Fibroblast of the aortic adventitia (primary cell): ENCODE measurements at regions not wholly inside any gene's neighbourhood (a gene's known extent, or its start where the extent isn't known, plus 50 kb on each side); places are given as distances from the start of the nearest gene placed in this dataset.

ENCODE experiments used
- DNase-seq: peaks from one replicate; pipeline ENCODE4 v3.0.0-alpha.2; 2010; ENCODE audit warnings: low read depth
- H3K4me3 ChIP-seq: 2 replicates; pipeline ENCODE4 v1.5.1; 2011; ENCODE audit warnings: low read depth, mild to moderate bottlenecking, control low read depth, low read length, moderate library complexity
- TF ChIP-seq, protein P1 (sequence below): IDR thresholded peaks from 2 replicates; pipeline ENCODE4 v1.5.1; 2011; ENCODE audit warnings: mild to moderate bottlenecking, low read length, control low read depth, inconsistent platforms; ENCODE audit not compliant: insufficient read depth

DNA sequence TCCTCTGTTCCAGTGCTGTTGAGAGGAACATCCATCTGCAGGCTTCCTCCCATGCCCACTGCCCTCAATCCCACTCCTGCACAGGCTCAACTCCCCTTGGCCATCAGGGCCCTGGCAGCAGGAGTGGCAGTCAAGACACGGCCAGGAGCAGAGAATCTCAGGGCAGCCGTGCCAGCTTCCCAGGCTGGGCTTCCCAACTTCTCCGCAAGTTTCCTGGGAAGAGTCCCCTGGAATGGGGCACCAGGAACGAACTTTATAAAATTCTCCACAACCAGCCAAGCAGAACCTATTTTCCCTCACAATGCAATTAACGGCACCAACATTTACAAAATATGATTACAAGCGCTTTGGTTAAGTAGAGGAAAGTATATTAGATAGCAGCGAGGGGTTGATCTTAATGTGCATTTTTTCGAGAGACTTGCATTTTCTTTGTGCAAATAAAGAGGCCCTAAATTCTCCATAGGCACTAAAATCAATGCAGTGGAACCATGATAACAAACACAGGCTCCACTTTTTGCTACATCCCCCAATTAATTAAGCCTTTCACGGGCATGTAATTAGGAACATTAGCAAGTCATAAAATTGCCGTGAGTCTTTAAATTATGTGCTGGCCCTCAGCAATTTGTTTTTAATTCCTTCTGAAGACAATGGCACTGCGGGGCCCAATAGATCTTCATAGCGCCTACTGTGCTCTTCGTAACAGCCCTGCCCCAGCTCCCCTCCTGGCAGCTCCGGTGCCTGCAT, 99.9 kb upstream of the LHX1 start:
- no peak for DNase-seq
- no peak overlapping the region for H3K4me3 ChIP-seq
- TF ChIP-seq, protein P1, sequence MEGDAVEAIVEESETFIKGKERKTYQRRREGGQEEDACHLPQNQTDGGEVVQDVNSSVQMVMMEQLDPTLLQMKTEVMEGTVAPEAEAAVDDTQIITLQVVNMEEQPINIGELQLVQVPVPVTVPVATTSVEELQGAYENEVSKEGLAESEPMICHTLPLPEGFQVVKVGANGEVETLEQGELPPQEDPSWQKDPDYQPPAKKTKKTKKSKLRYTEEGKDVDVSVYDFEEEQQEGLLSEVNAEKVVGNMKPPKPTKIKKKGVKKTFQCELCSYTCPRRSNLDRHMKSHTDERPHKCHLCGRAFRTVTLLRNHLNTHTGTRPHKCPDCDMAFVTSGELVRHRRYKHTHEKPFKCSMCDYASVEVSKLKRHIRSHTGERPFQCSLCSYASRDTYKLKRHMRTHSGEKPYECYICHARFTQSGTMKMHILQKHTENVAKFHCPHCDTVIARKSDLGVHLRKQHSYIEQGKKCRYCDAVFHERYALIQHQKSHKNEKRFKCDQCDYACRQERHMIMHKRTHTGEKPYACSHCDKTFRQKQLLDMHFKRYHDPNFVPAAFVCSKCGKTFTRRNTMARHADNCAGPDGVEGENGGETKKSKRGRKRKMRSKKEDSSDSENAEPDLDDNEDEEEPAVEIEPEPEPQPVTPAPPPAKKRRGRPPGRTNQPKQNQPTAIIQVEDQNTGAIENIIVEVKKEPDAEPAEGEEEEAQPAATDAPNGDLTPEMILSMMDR, result no peak

GRCh38 chr17:36837939-36838272, 99.4 kb upstream of the LHX1 start:
- TF ChIP-seq, protein P1, result no peak
- no peak overlapping the region for H3K4me3 ChIP-seq
- DNase-seq, result no peak

DNA sequence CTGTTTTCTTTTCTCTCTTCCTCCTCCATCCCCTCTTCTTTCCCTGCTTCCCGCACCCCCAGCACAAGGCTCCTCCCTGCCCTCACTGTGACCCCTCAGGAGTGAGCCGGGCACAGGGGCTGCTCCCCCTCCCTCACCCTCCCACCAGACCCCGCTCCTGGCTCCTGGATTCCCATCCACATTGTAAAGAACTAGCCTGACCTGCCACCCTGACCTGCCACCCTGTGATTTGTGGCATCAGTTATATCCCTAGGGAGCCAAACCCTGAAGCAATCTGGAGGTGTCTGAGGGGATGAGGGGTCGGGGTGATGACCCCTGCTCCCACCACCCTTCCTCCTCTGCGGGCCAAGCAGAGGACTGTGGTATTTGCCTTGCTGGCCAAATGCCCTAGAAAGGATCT, 98.0 kb upstream of the LHX1 start:
- no peak overlapping the region for H3K4me3 ChIP-seq
- TF ChIP-seq, protein P1, result no peak
- DNase-seq, result no peak

- TF ChIP-seq, protein P1, result no peak
- H3K4me3 ChIP-seq, result no peak overlapping the region
- DNase-seq, result no peak
These were observed 96.5 kb upstream of the LHX1 start for GRCh38 chr17:36840796-36841195.

DNA sequence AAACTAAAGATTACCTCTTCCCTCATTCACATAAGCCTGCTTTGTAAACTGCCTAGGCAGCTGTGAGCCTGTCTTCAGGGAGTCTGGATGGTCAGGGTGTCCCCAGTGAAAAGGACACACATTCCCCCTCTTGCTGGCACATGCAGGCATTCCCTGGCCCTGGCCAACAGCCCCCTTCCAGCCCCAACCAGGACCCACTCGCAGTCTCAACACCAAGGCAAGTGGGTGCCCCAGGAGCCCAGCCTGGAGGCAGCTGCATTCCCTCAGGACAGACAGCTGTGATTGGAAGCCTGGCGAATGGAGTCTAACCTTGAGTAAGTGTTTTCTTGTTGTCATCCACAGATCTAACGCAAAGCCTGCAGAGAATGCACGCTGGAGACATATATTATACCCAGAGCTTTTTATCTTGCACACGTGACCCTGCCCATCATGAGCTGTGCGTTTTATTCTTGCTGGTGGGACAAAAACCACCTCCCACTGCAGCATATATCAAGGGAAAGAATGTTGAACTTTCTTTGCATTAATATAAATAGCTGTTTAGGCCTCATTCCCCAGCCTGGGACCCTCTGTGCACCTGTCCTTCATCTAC, 95.0 kb upstream of the LHX1 start:
- H3K4me3 ChIP-seq, result no peak overlapping the region
- TF ChIP-seq, protein P1, result no peak
- DNase-seq, result no peak

DNA sequence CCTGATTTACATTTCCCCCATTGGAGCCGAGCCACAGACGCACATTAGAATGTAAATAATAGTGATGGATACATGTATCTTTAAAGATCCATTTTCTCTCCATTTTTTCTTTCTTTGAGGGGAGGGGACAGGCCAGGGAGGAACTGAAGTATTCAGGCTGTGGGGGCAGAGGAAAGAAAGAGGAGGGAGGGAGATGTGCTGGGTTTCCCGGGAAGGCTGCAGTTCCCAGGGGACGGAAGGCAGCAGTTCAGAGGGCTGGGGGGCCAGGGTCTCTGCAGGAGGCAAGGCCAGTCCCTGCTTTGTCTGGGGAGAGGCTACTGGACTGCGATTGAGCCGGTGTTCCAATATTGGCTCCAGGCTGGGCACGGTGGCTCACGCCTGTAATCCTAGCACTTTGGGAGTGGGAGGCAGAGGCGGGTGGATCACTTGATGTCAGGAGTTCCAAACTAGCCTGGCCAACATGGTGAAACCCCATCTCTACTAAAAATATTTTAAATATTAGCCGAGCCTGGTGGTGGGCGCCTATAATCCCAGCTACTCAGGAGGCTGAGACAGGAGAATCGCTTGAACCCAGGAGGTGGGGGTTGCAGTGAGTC, 94.2 kb upstream of the LHX1 start:
- TF ChIP-seq, protein P1, result no peak
- DNase-seq, result no peak
- no peak overlapping the region for H3K4me3 ChIP-seq
